ENCODE measurements at regions not wholly inside any gene's neighbourhood (a gene's known extent, or its start where the extent isn't known, plus 50 kb on each side); places are given as distances from the start of the nearest gene placed in this dataset.

GRCh38 chr3:5058471-5058951 is 63.6 kb upstream of the ARL8B start:
- Histone ChIP-seq H3K27ac (no peak overlapping the region), H3K27me3 (ENCODE audit: insufficient read depth, low read depth, severe bottlenecking) (no peaks in the 10 kb centered on the region), H3K36me3 (no peaks in the 10 kb centered on the region), H3K4me3 (ENCODE audit: low read depth, low read length) (no peak overlapping the region), H3K9me3 (ENCODE audit: severe bottlenecking) (no peaks in the 10 kb centered on the region)
- DNase-seq: no peak
- TF ChIP-seq CTCF (IDR thresholded peaks at IDR 0.05; ENCODE audit: low read depth, low read length): no peak

- Histone ChIP-seq H3K9me3 (ENCODE audit: severe bottlenecking) (no peaks in the 10 kb centered on the region), H3K27me3 (ENCODE audit: insufficient read depth, low read depth, severe bottlenecking) (no peaks in the 10 kb centered on the region), H3K36me3 (no peaks in the 10 kb centered on the region), H3K27ac (no peak overlapping the region), H3K4me3 (ENCODE audit: low read depth, low read length) (no peak overlapping the region)
- TF ChIP-seq CTCF (IDR thresholded peaks at IDR 0.05; ENCODE audit: low read depth, low read length): no peak
- DNase-seq: no peak
Observed at GRCh38 chr3:5059782-5060181, 62.3 kb upstream of the ARL8B start.

GRCh38 chr3:5061218-5061569 is 60.9 kb upstream of the ARL8B start:
- DNase-seq: no peak
- no peak overlapping the region for H3K27ac ChIP-seq
- H3K9me3 ChIP-seq (ENCODE audit: severe bottlenecking): no peaks in the 10 kb centered on the region
- no peaks in the 10 kb centered on the region for H3K27me3 ChIP-seq (ENCODE audit: insufficient read depth, low read depth, severe bottlenecking)
- H3K4me3 ChIP-seq (ENCODE audit: low read depth, low read length): no peak overlapping the region
- TF ChIP-seq CTCF (IDR thresholded peaks at IDR 0.05; ENCODE audit: low read depth, low read length): no peak
- no peaks in the 10 kb centered on the region for H3K36me3 ChIP-seq

- TF ChIP-seq CTCF (IDR thresholded peaks at IDR 0.05; ENCODE audit: low read depth, low read length): no peak
- no peak for DNase-seq
- Histone ChIP-seq H3K27me3 (ENCODE audit: insufficient read depth, low read depth, severe bottlenecking) (no peaks in the 10 kb centered on the region), H3K36me3 (no peaks in the 10 kb centered on the region), H3K9me3 (ENCODE audit: severe bottlenecking) (no peaks in the 10 kb centered on the region), H3K27ac (no peak overlapping the region), H3K4me3 (ENCODE audit: low read depth, low read length) (no peak overlapping the region)
Observed at GRCh38 chr3:5063724-5064123, 58.4 kb upstream of the ARL8B start.

- Histone ChIP-seq H3K27ac (no peak overlapping the region), H3K27me3 (ENCODE audit: insufficient read depth, low read depth, severe bottlenecking) (no peaks in the 10 kb centered on the region), H3K36me3 (no peaks in the 10 kb centered on the region), H3K4me3 (ENCODE audit: low read depth, low read length) (no peak overlapping the region), H3K9me3 (ENCODE audit: severe bottlenecking) (no peaks in the 10 kb centered on the region)
- TF ChIP-seq CTCF (IDR thresholded peaks at IDR 0.05; ENCODE audit: low read depth, low read length): no peak
- DNase-seq: no peak
Observed at GRCh38 chr3:5068531-5069050, 53.5 kb upstream of the ARL8B start.

- H3K36me3 ChIP-seq: no peaks in the 10 kb centered on the region
- no peak for DNase-seq
- no peak overlapping the region for H3K4me3 ChIP-seq (ENCODE audit: low read depth, low read length)
- H3K27me3 ChIP-seq (ENCODE audit: insufficient read depth, low read depth, severe bottlenecking): no peaks in the 10 kb centered on the region
- no peaks in the 10 kb centered on the region for H3K9me3 ChIP-seq (ENCODE audit: severe bottlenecking)
- no peak for TF ChIP-seq CTCF (IDR thresholded peaks at IDR 0.05; ENCODE audit: low read depth, low read length)
- H3K27ac ChIP-seq: no peak overlapping the region
Observed at GRCh38 chr3:5069627-5070026, 52.5 kb upstream of the ARL8B start.
